GM12873 (cell line): ENCODE measurements at regions not wholly inside any gene's neighbourhood (a gene's known extent, or its start where the extent isn't known, plus 50 kb on each side); places are given as distances from the start of the nearest gene placed in this dataset.

Experiments used
- CTCF ChIP-seq: IDR thresholded peaks from 2 replicates; pipeline ENCODE4 v1.5.1; 2012; ENCODE audit warnings: low read depth, mild to moderate bottlenecking, moderate library complexity, low read length, control low read depth; ENCODE audit not compliant: insufficient read depth; ENCODE audit errors: missing control alignments

GRCh38 chr12:24679126-24679525 lies 269.8 kb downstream of the BCAT1 start:
- TF ChIP-seq CTCF: no peak

GRCh38 chr12:24678436-24678835 lies 270.5 kb downstream of the BCAT1 start:
- no peak for TF ChIP-seq CTCF

GRCh38 chr12:24668563-24668962 lies 280.3 kb downstream of the BCAT1 start:
- TF ChIP-seq CTCF: no peak

- no peak for TF ChIP-seq CTCF
Measured at GRCh38 chr12:24664161-24664880, 284.6 kb downstream of the BCAT1 start.

GRCh38 chr12:24661657-24662096 lies 287.2 kb downstream of the BCAT1 start:
- no peak for TF ChIP-seq CTCF

GRCh38 chr12:24659016-24659415 lies 289.9 kb downstream of the BCAT1 start:
- no peak for TF ChIP-seq CTCF

- no peak for TF ChIP-seq CTCF
Measured at GRCh38 chr12:24649634-24650033, 299.3 kb downstream of the BCAT1 start.
